Transverse colon (tissue), 4 donors: ENCODE measurements at regions not wholly inside any gene's neighbourhood (a gene's known extent, or its start where the extent isn't known, plus 50 kb on each side); places are given as distances from the start of the nearest gene placed in this dataset.

Experiments used
- DNase-seq: peaks from one replicate; pipeline ENCODE4 v3.0.0-alpha.2; 2019
- H3K27ac ChIP-seq, 4 donors: fragments of 200-600 bp; sonication (generic); 2 replicates each; pipeline ENCODE4 v1.5.1; 2016 to 2018; ENCODE audit warnings: inconsistent platforms in 4 of 4
- H3K27me3 ChIP-seq: fragments of 200-600 bp; sonication (generic); 2 replicates; pipeline ENCODE4 v1.5.1; 2017; ENCODE audit warnings: inconsistent platforms
- H3K36me3 ChIP-seq, 4 donors: fragments of 200-600 bp; sonication (generic); 2 replicates each; pipeline ENCODE4 v1.5.1; 2017 to 2019; ENCODE audit warnings: inconsistent platforms in 4 of 4
- H3K4me1 ChIP-seq, 4 donors: fragments of 200-600 bp; sonication (generic); 2 replicates each; pipeline ENCODE4 v1.5.1; 2017 to 2020; ENCODE audit warnings: inconsistent platforms in 4 of 4
- H3K4me3 ChIP-seq, 4 donors: fragments of 200-600 bp; sonication (generic); 1 replicate in 1 of 4; 2 replicates in 3 of 4; pipeline versions ENCODE4 v1.5.1 to v1.6.1; 2017 to 2019; ENCODE audit warnings: inconsistent platforms in 4 of 4
- H3K9me3 ChIP-seq, 2 donors: fragments of 200-600 bp; sonication (generic); 2 replicates each; pipeline ENCODE4 v1.5.1; 2017 to 2019; ENCODE audit warnings: inconsistent platforms in 2 of 2
- CTCF ChIP-seq, 5 experiments: fragments of 200-600 bp in 3 of 5; fragments of 450-650 bp in 2 of 5; sonication (generic) in 3 of 5; IDR thresholded peaks; 1 replicate in 2 of 5; 2 replicates in 3 of 5; pipeline ENCODE4 v1.5.1; 2016 to 2017; ENCODE audit warnings: antibody characterized with exemption in 5 of 5, inconsistent platforms in 3 of 5, mild to moderate bottlenecking in 2 of 5, moderate library complexity in 1 of 5
- EP300 ChIP-seq: sonication (generic); formaldehyde crosslinking; IDR thresholded peaks from one replicate; pipeline ENCODE4 v1.6.1; 2017; ENCODE audit warnings: antibody characterized with exemption, low read depth
- POLR2A ChIP-seq: fragments of 450-650 bp; IDR thresholded peaks from one replicate; pipeline ENCODE4 v1.6.1; 2016; ENCODE audit warnings: antibody characterized with exemption, mild to moderate bottlenecking, moderate library complexity
- POLR2AphosphoS5 ChIP-seq, 3 donors: sonication (generic); formaldehyde crosslinking; IDR thresholded peaks; one replicate each; pipeline ENCODE4 v1.6.1; 2016; ENCODE audit warnings: antibody characterized with exemption in 3 of 3
- WGBS, 2 donors: methylation state at CpG; one replicate each; pipeline ENCODE4 v1.1.5; 2018; ENCODE audit warnings: low coverage in 1 of 2; 5-methylcytosine and 5-hydroxymethylcytosine counted together
- in situ Hi-C, 4 donors: fragments of 200-750 bp; cut with MboI; loops; one replicate each; pipeline versions ENCODE4 v1.15.0 to v1.15.1; 2017; ENCODE audit warnings: low sequenced_read_pairs in 3 of 4, low pct_ligation_motif_present in 1 of 4, low pct_unique_long_range_greater_than_20kb in 1 of 4
- intact Hi-C: fragments of 100-400 bp; cut with DNase I; formaldehyde crosslinking; loops from one replicate; pipeline ENCODE4 v1.15.1; 2023; ENCODE audit warnings: low total_unique reads

- no peak for DNase-seq
- in situ Hi-C loops (no loop called here), intact Hi-C loops (no loop called here)
- no peaks in the 10 kb centered on the region for H3K27me3 ChIP-seq
- H3K4me3 ChIP-seq, result no peak overlapping the region
- 76 to 77% methylated on average over 10 to 13 of the region's 13 CpGs for WGBS, 2 donors
- TF ChIP-seq POLR2A (no peak), POLR2AphosphoS5 (IDR thresholded peaks at IDR 0.05) (no peak), EP300 (no peak), CTCF (IDR thresholded peaks at IDR 0.05) (no peak)
- no peaks in the 10 kb centered on the region for H3K9me3 ChIP-seq
- no peak overlapping the region for H3K27ac ChIP-seq
- no peaks in the 10 kb centered on the region for H3K36me3 ChIP-seq
- no peaks in the 10 kb centered on the region for H3K4me1 ChIP-seq
Measured at GRCh38 chr14:97956581-97957340, 1159.6 kb downstream of the VRK1 start.

GRCh38 chr14:97959251-97959650 is 1162.1 kb downstream of the VRK1 start:
- Histone ChIP-seq H3K4me3 (no peak overlapping the region), H3K9me3 (no peaks in the 10 kb centered on the region), H3K27ac (no peak overlapping the region), H3K27me3 (no peaks in the 10 kb centered on the region), H3K4me1 (no peaks in the 10 kb centered on the region), H3K36me3 (no peaks in the 10 kb centered on the region)
- TF ChIP-seq POLR2AphosphoS5 (IDR thresholded peaks at IDR 0.05), result no peak
- TF ChIP-seq CTCF (IDR thresholded peaks at IDR 0.05), result no peak
- in situ Hi-C loops, result no loop called here
- intact Hi-C loops, result no loop called here
- 89 to 100% methylated on average over 4 of the region's 4 CpGs for WGBS, 2 donors
- no peak for DNase-seq

GRCh38 chr14:97960436-97960835 is 1163.3 kb downstream of the VRK1 start:
- Histone ChIP-seq H3K27ac (no peak overlapping the region), H3K4me3 (no peak overlapping the region), H3K4me1 (no peaks in the 10 kb centered on the region), H3K36me3 (no peaks in the 10 kb centered on the region), H3K27me3 (no peaks in the 10 kb centered on the region), H3K9me3 (no peaks in the 10 kb centered on the region)
- intact Hi-C loops (no loop called here), in situ Hi-C loops (no loop called here)
- DNase-seq, result no peak
- WGBS, 2 donors, result 88 to 97% methylated on average over 4 of the region's 4 CpGs
- TF ChIP-seq POLR2AphosphoS5 (IDR thresholded peaks at IDR 0.05) (no peak), CTCF (IDR thresholded peaks at IDR 0.05) (no peak), POLR2A (no peak), EP300 (no peak)

GRCh38 chr14:97970222-97970621 is 1173.0 kb downstream of the VRK1 start:
- no peak overlapping the region for H3K4me3 ChIP-seq
- H3K27ac ChIP-seq, result no peak overlapping the region
- WGBS, 2 donors, result 0 to 86% methylated on average over 1 of the region's 1 CpG
- DNase-seq, result no peak
- no peaks in the 10 kb centered on the region for H3K9me3 ChIP-seq
- peaks cover 0 to 2% (median 0%) of the 10 kb centered on the region in 4 donors for H3K4me1 ChIP-seq
- no peaks in the 10 kb centered on the region for H3K27me3 ChIP-seq
- intact Hi-C loops, result no loop called here
- no peak for TF ChIP-seq CTCF (IDR thresholded peaks at IDR 0.05)
- no peak for TF ChIP-seq EP300
- no peak for TF ChIP-seq POLR2AphosphoS5 (IDR thresholded peaks at IDR 0.05)
- H3K36me3 ChIP-seq, result no peaks in the 10 kb centered on the region
- in situ Hi-C loops, result no loop called here
